ENCODE measurements at regions not wholly inside any gene's neighbourhood (a gene's known extent, or its start where the extent isn't known, plus 50 kb on each side); places are given as distances from the start of the nearest gene placed in this dataset.

- TF ChIP-seq CTCF (conservative IDR thresholded peaks at IDR 0.05; ENCODE audit: low read length), result no peak
- no peak for TF ChIP-seq EZH2phosphoT487 (IDR thresholded peaks at IDR 0.05; ENCODE audit: borderline replicate concordance)
Observed at GRCh38 chr13:111625526-111626315, 305.3 kb downstream of the TEX29 start.

Data from Loucy (cell line).